Hepatocyte (in vitro differentiated cells): ENCODE measurements at regions not wholly inside any gene's neighbourhood (a gene's known extent, or its start where the extent isn't known, plus 50 kb on each side); places are given as distances from the start of the nearest gene placed in this dataset.

ENCODE experiments used
- EZH2 ChIP-seq: fragments of 200-600 bp; sonication (generic); IDR thresholded peaks from 2 replicates; pipeline ENCODE4 v1.6.1; 2016; ENCODE audit warnings: antibody characterized with exemption, mild to moderate bottlenecking, borderline replicate concordance
- TF ChIP-seq, protein P1 (sequence below): fragments of 200-600 bp; sonication (generic); IDR thresholded peaks from 2 replicates; pipeline ENCODE4 v1.5.1; 2016; ENCODE audit warnings: antibody characterized with exemption, mild to moderate bottlenecking; ENCODE audit not compliant: poor library complexity

DNA sequence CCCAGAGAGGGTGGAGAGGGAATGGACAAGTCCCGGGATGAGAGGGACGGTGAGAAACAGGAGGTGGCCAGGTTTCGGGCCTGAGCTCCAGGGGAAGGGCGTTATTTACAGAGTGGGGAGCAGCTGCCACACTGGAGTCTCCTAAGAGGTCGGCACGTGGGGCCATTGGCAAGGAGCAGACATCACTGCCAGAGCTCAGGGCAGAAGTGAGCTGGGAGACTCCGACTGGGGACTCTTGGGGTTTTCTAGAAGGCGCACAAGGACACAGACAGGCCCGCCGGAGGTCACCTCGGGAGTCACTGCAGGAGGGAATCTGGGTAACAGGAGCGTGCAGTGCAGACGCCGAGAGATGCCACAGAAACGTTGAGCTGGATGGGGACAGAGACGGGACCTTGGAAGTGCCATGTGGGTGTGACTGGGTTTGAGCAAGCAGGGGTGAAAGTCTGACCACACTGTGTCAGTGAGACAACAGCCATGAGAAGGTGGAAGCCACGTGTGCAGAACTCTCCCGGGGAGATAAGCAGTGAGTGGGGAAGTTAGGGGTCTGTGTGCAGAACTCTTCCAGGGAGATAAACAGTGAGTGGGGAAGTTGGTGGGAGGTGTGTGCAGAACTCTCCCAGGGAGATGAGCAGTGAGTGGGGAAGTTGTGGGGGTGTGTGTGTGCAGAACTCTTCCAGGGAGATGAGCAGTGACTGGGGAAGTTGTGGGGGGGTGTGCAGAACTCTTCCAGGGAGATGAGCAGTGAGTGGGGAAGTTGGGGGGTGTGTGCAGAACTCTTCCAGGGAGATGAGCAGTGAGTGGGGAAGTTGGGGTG lies 187.5 kb downstream of the SHANK2 start:
- TF ChIP-seq, protein P1, sequence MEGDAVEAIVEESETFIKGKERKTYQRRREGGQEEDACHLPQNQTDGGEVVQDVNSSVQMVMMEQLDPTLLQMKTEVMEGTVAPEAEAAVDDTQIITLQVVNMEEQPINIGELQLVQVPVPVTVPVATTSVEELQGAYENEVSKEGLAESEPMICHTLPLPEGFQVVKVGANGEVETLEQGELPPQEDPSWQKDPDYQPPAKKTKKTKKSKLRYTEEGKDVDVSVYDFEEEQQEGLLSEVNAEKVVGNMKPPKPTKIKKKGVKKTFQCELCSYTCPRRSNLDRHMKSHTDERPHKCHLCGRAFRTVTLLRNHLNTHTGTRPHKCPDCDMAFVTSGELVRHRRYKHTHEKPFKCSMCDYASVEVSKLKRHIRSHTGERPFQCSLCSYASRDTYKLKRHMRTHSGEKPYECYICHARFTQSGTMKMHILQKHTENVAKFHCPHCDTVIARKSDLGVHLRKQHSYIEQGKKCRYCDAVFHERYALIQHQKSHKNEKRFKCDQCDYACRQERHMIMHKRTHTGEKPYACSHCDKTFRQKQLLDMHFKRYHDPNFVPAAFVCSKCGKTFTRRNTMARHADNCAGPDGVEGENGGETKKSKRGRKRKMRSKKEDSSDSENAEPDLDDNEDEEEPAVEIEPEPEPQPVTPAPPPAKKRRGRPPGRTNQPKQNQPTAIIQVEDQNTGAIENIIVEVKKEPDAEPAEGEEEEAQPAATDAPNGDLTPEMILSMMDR, result no peak
- TF ChIP-seq EZH2, result no peak
